OCI-LY1 (cell line): ENCODE measurements at regions not wholly inside any gene's neighbourhood (a gene's known extent, or its start where the extent isn't known, plus 50 kb on each side); places are given as distances from the start of the nearest gene placed in this dataset.
"Not testable (repeated sequence)": the region's sequence is repeated elsewhere in the genome, so short reads cannot be mapped to it uniquely, and the experiment has no call there.

ENCODE experiments used
- H2AFZ ChIP-seq: fragments of 200-600 bp; sonication (generic), shearing (Covaris generic); 2 replicates; pipeline ENCODE4 v1.6.0; 2014; ENCODE audit warnings: antibody characterized with exemption, mild to moderate bottlenecking, low read length
- H3F3A ChIP-seq: fragments of 200-600 bp; sonication (generic), shearing (Covaris generic); 2 replicates; pipeline ENCODE4 v1.6.0; 2014; ENCODE audit warnings: mild to moderate bottlenecking, antibody characterized with exemption, low read length, moderate library complexity; ENCODE audit not compliant: insufficient read depth
- H3K27ac ChIP-seq: fragments of 200-600 bp; sonication (generic); 2 replicates; pipeline ENCODE4 v1.5.1; 2014; ENCODE audit warnings: low read length, mixed run types, mild to moderate bottlenecking, low read depth; ENCODE audit not compliant: poor library complexity, severe bottlenecking
- H3K27me3 ChIP-seq: fragments of 200-600 bp; sonication (generic); 2 replicates; pipeline ENCODE4 v1.6.0; 2014; ENCODE audit warnings: antibody characterized with exemption, mild to moderate bottlenecking, low read length, moderate library complexity; ENCODE audit not compliant: insufficient read depth
- H3K36me3 ChIP-seq: fragments of 200-600 bp; sonication (generic); 2 replicates; pipeline ENCODE4 v1.6.1; 2014; ENCODE audit warnings: mild to moderate bottlenecking, antibody characterized with exemption, low read length, moderate library complexity, mixed read lengths; ENCODE audit not compliant: insufficient read depth
- H3K4me1 ChIP-seq: fragments of 200-600 bp; sonication (generic); 2 replicates; pipeline ENCODE4 v1.5.1; 2014; ENCODE audit warnings: mild to moderate bottlenecking, low read length, moderate library complexity; ENCODE audit not compliant: insufficient read depth, severe bottlenecking
- H3K4me2 ChIP-seq: fragments of 200-600 bp; sonication (generic), shearing (Covaris generic); 2 replicates; pipeline ENCODE4 v1.6.1; 2014; ENCODE audit warnings: low read length
- H3K4me3 ChIP-seq: fragments of 200-600 bp; sonication (generic); 2 replicates; pipeline ENCODE4 v1.5.1; 2014; ENCODE audit warnings: low read length, low read depth, mild to moderate bottlenecking, mixed read lengths; ENCODE audit not compliant: poor library complexity, severe bottlenecking
- H3K79me2 ChIP-seq: fragments of 200-600 bp; shearing (Covaris generic); 2 replicates; pipeline ENCODE4 v1.6.1; 2016; ENCODE audit warnings: mixed run types, low read length, mixed read lengths; ENCODE audit not compliant: insufficient read depth
- H3K9ac ChIP-seq: fragments of 200-600 bp; sonication (generic), shearing (Covaris generic); 2 replicates; pipeline ENCODE4 v1.6.1; 2014; ENCODE audit warnings: mild to moderate bottlenecking, low read length, mixed read lengths
- H3K9me2 ChIP-seq: fragments of 200-600 bp; sonication (generic), shearing (Covaris generic); 2 replicates; pipeline ENCODE4 v1.6.1; 2014; ENCODE audit warnings: low read depth, mild to moderate bottlenecking, low read length, mixed read lengths
- H3K9me3 ChIP-seq: fragments of 200-600 bp; shearing (Covaris generic); 2 replicates; pipeline ENCODE4 v1.6.1; 2014; ENCODE audit warnings: low read length, mixed read lengths
- H4K20me1 ChIP-seq: fragments of 200-600 bp; sonication (generic), shearing (Covaris generic); 2 replicates; pipeline ENCODE4 v1.6.0; 2016; ENCODE audit warnings: mild to moderate bottlenecking, low read length; ENCODE audit not compliant: insufficient read depth
- EZH2 ChIP-seq: fragments of 200-600 bp; sonication (generic), shearing (Covaris generic); IDR thresholded peaks from 2 replicates; pipeline ENCODE4 v1.8.0; 2017; ENCODE audit warnings: borderline replicate concordance, mixed run types, mild to moderate bottlenecking, antibody characterized with exemption, low read length, moderate library complexity, mixed read lengths
- TF ChIP-seq, protein P1 (sequence below): fragments of 200-600 bp; sonication (generic), shearing (Covaris generic); IDR thresholded peaks from 2 replicates; pipeline ENCODE4 v1.5.1; 2017; ENCODE audit warnings: mild to moderate bottlenecking, antibody characterized with exemption, low read length, moderate library complexity, mixed read lengths

DNA sequence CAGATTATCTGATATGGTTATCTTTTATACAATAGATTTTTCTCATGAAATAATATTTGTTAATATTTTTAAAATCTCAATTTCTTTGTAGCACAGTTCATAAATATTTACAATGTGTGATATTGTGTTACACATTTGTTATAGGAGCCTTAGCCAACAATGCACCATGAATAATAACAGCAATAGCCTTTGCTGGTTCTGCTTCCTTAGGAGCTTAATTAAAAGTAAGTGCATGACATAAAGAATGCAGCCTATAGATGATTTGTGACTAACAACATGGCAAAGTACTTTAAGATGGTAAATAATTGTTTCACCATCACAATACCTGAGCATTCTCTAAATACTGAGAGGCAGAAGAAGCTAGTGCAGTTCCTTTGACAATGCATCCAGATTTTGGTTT, 156.3 kb upstream of the RASSF8 start:
- H3F3A ChIP-seq = no peaks in the 10 kb centered on the region
- no peaks in the 10 kb centered on the region for H3K9me3 ChIP-seq
- H2AFZ ChIP-seq = no peak overlapping the region
- H3K4me1 ChIP-seq = no peaks in the 10 kb centered on the region
- no peak overlapping the region for H3K4me2 ChIP-seq
- no peak overlapping the region for H3K4me3 ChIP-seq
- H3K9ac ChIP-seq = no peak overlapping the region
- H3K36me3 ChIP-seq = no peaks in the 10 kb centered on the region
- H3K27ac ChIP-seq = no peak overlapping the region
- TF ChIP-seq, protein P1, sequence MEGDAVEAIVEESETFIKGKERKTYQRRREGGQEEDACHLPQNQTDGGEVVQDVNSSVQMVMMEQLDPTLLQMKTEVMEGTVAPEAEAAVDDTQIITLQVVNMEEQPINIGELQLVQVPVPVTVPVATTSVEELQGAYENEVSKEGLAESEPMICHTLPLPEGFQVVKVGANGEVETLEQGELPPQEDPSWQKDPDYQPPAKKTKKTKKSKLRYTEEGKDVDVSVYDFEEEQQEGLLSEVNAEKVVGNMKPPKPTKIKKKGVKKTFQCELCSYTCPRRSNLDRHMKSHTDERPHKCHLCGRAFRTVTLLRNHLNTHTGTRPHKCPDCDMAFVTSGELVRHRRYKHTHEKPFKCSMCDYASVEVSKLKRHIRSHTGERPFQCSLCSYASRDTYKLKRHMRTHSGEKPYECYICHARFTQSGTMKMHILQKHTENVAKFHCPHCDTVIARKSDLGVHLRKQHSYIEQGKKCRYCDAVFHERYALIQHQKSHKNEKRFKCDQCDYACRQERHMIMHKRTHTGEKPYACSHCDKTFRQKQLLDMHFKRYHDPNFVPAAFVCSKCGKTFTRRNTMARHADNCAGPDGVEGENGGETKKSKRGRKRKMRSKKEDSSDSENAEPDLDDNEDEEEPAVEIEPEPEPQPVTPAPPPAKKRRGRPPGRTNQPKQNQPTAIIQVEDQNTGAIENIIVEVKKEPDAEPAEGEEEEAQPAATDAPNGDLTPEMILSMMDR = no peak
- TF ChIP-seq EZH2 = no peak
- no peaks in the 10 kb centered on the region for H4K20me1 ChIP-seq
- no peaks in the 10 kb centered on the region for H3K9me2 ChIP-seq
- no peaks in the 10 kb centered on the region for H3K79me2 ChIP-seq
- no peaks in the 10 kb centered on the region for H3K27me3 ChIP-seq

DNA sequence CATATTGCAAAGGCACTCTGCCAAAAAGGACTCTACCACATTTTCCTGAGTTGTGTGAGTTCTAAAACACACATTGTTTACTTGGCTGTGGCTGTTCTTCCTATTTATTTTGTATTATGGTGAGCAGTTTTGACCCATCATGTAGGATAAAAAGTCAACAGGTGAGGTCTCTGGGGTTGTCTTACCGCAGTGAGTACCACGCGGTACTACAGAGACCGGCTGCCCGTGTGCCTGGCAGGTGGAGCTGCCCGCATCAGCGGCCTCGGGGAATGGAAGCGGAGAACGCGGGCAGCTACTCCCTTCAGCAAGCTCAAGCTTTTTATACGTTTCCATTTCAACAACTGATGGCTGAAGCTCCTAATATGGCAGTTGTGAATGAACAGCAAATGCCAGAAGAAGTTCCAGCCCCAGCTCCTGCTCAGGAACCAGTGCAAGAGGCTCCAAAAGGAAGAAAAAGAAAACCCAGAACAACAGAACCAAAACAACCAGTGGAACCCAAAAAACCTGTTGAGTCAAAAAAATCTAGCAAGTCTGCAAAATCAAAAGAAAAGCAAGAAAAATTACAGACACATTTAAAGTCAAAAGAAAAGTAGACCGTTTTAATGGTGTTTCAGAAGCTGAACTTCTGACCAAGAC, 155.3 kb upstream of the RASSF8 start:
- not testable (repeated sequence) for H3F3A ChIP-seq, H3K27me3 ChIP-seq, H2AFZ ChIP-seq, H3K4me2 ChIP-seq, H4K20me1 ChIP-seq, H3K4me3 ChIP-seq, H3K27ac ChIP-seq, H3K9ac ChIP-seq, H3K36me3 ChIP-seq, H3K9me2 ChIP-seq, H3K4me1 ChIP-seq, H3K79me2 ChIP-seq, H3K9me3 ChIP-seq

DNA sequence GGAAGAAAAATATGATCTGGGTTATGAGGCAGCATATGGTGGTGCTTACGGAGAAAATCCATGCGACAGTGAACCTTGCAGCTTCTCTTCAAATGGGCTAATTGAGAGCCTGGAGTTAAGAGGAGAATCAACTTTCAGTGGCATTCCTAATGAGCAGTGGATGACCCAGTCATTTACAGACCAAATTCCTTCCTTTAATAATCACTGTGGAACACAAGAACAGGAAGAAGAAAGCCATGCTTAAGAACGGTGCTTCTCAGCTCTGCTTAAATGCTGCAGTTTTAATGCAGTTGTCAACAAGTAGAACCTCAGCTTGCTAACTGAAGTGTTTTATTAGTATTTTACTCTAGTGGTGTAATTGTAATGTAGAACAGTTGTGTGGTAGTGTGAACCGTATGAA, 154.2 kb upstream of the RASSF8 start:
- H3F3A ChIP-seq, H3K9me3 ChIP-seq, H2AFZ ChIP-seq, H3K4me3 ChIP-seq, H3K9ac ChIP-seq, H3K27ac ChIP-seq, H3K79me2 ChIP-seq, H4K20me1 ChIP-seq, H3K4me1 ChIP-seq, H3K36me3 ChIP-seq, H3K27me3 ChIP-seq, H3K9me2 ChIP-seq, H3K4me2 ChIP-seq: not testable (repeated sequence)

DNA sequence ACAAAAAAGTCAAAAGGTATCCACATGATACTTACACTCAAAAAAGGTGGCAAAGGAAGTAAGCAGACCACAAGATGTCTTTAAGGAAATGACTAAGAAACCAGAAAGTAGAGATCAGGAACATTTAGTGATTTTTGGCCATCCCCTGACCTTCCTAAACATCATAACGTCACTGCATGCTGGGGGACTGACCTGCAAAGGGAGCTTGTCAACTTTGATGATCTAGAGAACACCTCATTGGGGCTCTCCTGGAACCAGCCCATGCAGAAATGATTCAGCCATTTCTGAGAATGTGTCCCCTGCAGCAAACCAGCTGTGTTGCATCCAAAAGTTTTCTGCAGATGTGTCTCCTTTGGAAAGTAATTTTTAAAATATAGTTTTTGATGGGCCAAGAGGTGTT, 152.2 kb upstream of the RASSF8 start:
- Histone ChIP-seq H3K4me1 (no peaks in the 10 kb centered on the region), H3K4me3 (no peak overlapping the region), H2AFZ (no peak overlapping the region), H3K36me3 (no peaks in the 10 kb centered on the region), H3K4me2 (no peak overlapping the region), H3K79me2 (no peaks in the 10 kb centered on the region), H3K9me2 (no peaks in the 10 kb centered on the region), H3K27ac (no peak overlapping the region), H3F3A (no peaks in the 10 kb centered on the region), H4K20me1 (no peaks in the 10 kb centered on the region), H3K9ac (no peak overlapping the region), H3K27me3 (no peaks in the 10 kb centered on the region), H3K9me3 (no peaks in the 10 kb centered on the region)
- TF ChIP-seq, protein P1 = no peak
- TF ChIP-seq EZH2 = no peak
